HEK293T (cell line): ENCODE measurements at regions not wholly inside any gene's neighbourhood (a gene's known extent, or its start where the extent isn't known, plus 50 kb on each side); places are given as distances from the start of the nearest gene placed in this dataset.

ENCODE experiments used
- CTCF ChIA-PET: fragments of 350-600 bp; formaldehyde crosslinking; extraction: SDS; loops from one replicate; lab custom pipeline; 2021; ENCODE audit warnings: antibody characterized with exemption, inconsistent platforms; lab: Yijun Ruan, JAX
- POLR2A ChIA-PET: fragments of 350-600 bp; formaldehyde crosslinking; extraction: SDS; loops from one replicate; lab custom pipeline; 2020; ENCODE audit warnings: antibody characterized with exemption, inconsistent platforms; lab: Yijun Ruan, JAX
- DNase-seq: peaks from one replicate; pipeline ENCODE4 v3.0.0; 2012; ENCODE audit warnings: mixed read lengths; ENCODE audit errors: extremely low spot score
- ARNT ChIP-seq: fragments of 450-650 bp; IDR thresholded peaks from 2 replicates; pipeline ENCODE4 v1.6.1; 2017; ENCODE audit warnings: mild to moderate bottlenecking
- BHLHE40 ChIP-seq: fragments of 450-650 bp; IDR thresholded peaks from 2 replicates; pipeline ENCODE4 v1.6.1; 2016; ENCODE audit warnings: mild to moderate bottlenecking, moderate library complexity, borderline replicate concordance
- CTBP1 ChIP-seq: fragments of 450-650 bp; IDR thresholded peaks from 2 replicates; pipeline ENCODE4 v1.6.1; 2016; ENCODE audit warnings: borderline replicate concordance
- ELF4 ChIP-seq: fragments of 450-650 bp; IDR thresholded peaks from 2 replicates; pipeline ENCODE4 v1.6.1; 2017; ENCODE audit warnings: antibody characterized with exemption
- FOXA1 ChIP-seq: fragments of 450-650 bp; IDR thresholded peaks from 2 replicates; pipeline ENCODE4 v1.6.1; 2016; ENCODE audit warnings: mild to moderate bottlenecking
- FOXK2 ChIP-seq: fragments of 450-650 bp; IDR thresholded peaks from 2 replicates; pipeline ENCODE4 v1.6.1; 2016; ENCODE audit warnings: mild to moderate bottlenecking
- FOXM1 ChIP-seq: fragments of 450-650 bp; IDR thresholded peaks from 2 replicates; pipeline ENCODE4 v1.6.1; 2017; ENCODE audit warnings: mild to moderate bottlenecking, borderline replicate concordance
- HDGF ChIP-seq: fragments of 450-650 bp; IDR thresholded peaks from 2 replicates; pipeline ENCODE4 v1.6.1; 2017; ENCODE audit warnings: antibody characterized with exemption, borderline replicate concordance
- L3MBTL2 ChIP-seq: fragments of 450-650 bp; conservative IDR thresholded peaks from 2 replicates; pipeline ENCODE4 v1.6.1; 2016; ENCODE audit warnings: mild to moderate bottlenecking
- LEF1 ChIP-seq: fragments of 450-650 bp; IDR thresholded peaks from 2 replicates; pipeline ENCODE4 v1.6.1; 2017; ENCODE audit warnings: mild to moderate bottlenecking, borderline replicate concordance
- NFRKB ChIP-seq: fragments of 450-650 bp; IDR thresholded peaks from 2 replicates; pipeline ENCODE4 v1.6.1; 2016; ENCODE audit warnings: mild to moderate bottlenecking, moderate library complexity
- PKNOX1 ChIP-seq: fragments of 450-650 bp; IDR thresholded peaks from 2 replicates; pipeline ENCODE4 v1.6.1; 2016
- SP1 ChIP-seq: fragments of 450-650 bp; IDR thresholded peaks from 2 replicates; pipeline ENCODE4 v1.6.1; 2017
- SUZ12 ChIP-seq: fragments of 450-650 bp; IDR thresholded peaks from 2 replicates; pipeline ENCODE4 v1.6.1; 2016; ENCODE audit warnings: mild to moderate bottlenecking
- TARDBP ChIP-seq: fragments of 450-650 bp; IDR thresholded peaks from 2 replicates; pipeline ENCODE4 v1.6.1; 2016
- ZNF384 ChIP-seq: fragments of 450-650 bp; IDR thresholded peaks from 2 replicates; pipeline ENCODE4 v1.6.1; 2016

DNA sequence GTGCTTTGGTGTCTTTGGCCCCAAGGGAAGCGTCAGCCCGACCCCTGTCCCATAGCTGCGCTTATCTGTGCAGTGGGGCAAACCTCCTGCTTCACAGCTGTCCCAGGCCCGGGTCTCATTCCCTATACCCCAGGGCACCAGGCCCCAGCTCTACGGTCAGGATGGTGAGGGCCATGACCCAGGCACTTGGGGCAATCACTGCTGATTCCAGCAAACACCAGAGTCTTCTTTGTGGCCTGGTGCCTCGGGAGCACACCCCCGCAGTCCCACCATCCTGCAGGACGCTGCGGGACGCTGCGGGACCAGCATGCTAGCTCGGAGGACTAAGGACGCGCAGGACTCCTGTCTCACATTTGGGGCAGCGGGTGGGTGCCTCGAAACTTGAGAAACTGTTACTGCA lies 116.9 kb upstream of the HDAC4 start:
- ChIA-PET CTCF (interaction anchor here (0.7 kb wide), 1 partner anchor 866 kb away, joined by 3 read pairs; no protein-coding TSS in a partner anchor), POLR2A (no interaction called here)
- no peak for TF ChIP-seq TARDBP
- TF ChIP-seq LEF1: no peak
- TF ChIP-seq HDGF: no peak
- TF ChIP-seq ARNT: no peak
- TF ChIP-seq ELF4: no peak
- no peak for DNase-seq

GRCh38 chr2:239516954-239517305 lies 116.1 kb upstream of the HDAC4 start:
- no peak for DNase-seq
- TF ChIP-seq PKNOX1 (no peak), NFRKB (no peak), CTBP1 (no peak), FOXA1 (no peak), LEF1 (no peak), SP1 (no peak), ZNF384 (no peak), L3MBTL2 (no peak), HDGF (no peak), SUZ12 (no peak), ELF4 (no peak), FOXK2 (no peak), BHLHE40 (no peak), ARNT (no peak), FOXM1 (no peak)
- ChIA-PET CTCF (no interaction called here), POLR2A (no interaction called here)

GRCh38 chr2:239516286-239516953 lies 115.6 kb upstream of the HDAC4 start:
- TF ChIP-seq BHLHE40: no peak
- TF ChIP-seq TARDBP: no peak
- TF ChIP-seq LEF1: no peak
- TF ChIP-seq FOXA1: no peak
- TF ChIP-seq FOXM1: no peak
- no peak for TF ChIP-seq L3MBTL2
- no peak for TF ChIP-seq ELF4
- TF ChIP-seq CTBP1: no peak
- no peak for TF ChIP-seq PKNOX1
- TF ChIP-seq NFRKB: no peak
- no peak for TF ChIP-seq SUZ12
- TF ChIP-seq SP1: no peak
- no peak for TF ChIP-seq ARNT
- POLR2A ChIA-PET: no interaction called here
- CTCF ChIA-PET: no interaction called here
- DNase-seq: no peak

DNA sequence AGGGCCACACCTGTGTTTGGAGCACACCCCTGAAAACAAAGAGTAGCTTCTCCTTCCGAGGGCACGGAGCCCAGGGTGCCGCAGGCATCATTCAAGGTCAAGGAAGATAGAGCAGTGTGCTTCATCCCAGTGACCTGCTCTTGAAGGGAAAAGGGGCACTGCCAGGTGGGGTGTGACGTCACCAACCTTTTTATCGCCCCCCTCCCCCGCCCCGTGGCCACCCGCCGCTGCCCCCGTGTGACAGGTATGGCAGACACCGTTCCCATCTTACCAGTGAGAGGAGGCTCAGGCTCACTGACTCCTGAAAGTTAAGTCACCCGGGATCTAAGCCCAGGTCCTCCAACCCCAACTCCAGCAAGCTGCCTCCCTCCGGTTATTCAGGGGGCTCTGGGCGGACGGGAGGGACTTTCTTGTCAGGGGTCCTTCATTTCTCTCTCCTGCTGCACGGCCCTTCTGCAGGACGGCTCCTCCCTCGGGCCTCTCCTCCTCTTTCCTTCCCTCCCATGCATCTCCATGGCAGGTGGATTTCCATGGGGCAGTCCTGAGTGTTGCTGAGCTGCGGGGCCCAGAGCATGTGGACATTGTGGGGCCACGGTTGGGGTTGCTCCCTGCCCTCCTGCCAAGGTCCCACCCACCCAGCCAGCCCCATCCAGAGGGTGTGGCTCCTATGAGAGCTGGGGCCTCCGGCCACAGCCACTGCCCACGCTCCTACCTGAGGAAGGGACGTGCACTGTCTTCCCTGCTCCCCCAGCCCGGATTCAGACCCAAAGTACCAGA lies 114.1 kb upstream of the HDAC4 start:
- DNase-seq: no peak
- TF ChIP-seq CTBP1: no peak
- no peak for TF ChIP-seq HDGF
- TF ChIP-seq ELF4: no peak
- TF ChIP-seq FOXA1: no peak
- TF ChIP-seq TARDBP: no peak
- no peak for TF ChIP-seq FOXM1
- POLR2A ChIA-PET: no interaction called here
- CTCF ChIA-PET: no interaction called here

- ChIA-PET POLR2A (no interaction called here), CTCF (no interaction called here)
- TF ChIP-seq L3MBTL2 (no peak), TARDBP (no peak), ARNT (no peak), HDGF (no peak), FOXA1 (no peak), ZNF384 (no peak)
- no peak for DNase-seq
Observed at GRCh38 chr2:239512054-239512453, 111.2 kb upstream of the HDAC4 start.

- no peak for DNase-seq
- ChIA-PET CTCF (no interaction called here), POLR2A (no interaction called here)
- TF ChIP-seq CTBP1: no peak
- TF ChIP-seq ZNF384: no peak
- TF ChIP-seq FOXA1: no peak
Observed at GRCh38 chr2:239509373-239510143, 108.7 kb upstream of the HDAC4 start.

- TF ChIP-seq HDGF: no peak
- no peak for TF ChIP-seq CTBP1
- TF ChIP-seq TARDBP: no peak
- TF ChIP-seq SUZ12: no peak
- no peak for TF ChIP-seq PKNOX1
- no peak for TF ChIP-seq FOXA1
- no peak for DNase-seq
- POLR2A ChIA-PET: no interaction called here
- CTCF ChIA-PET: no interaction called here
Observed at GRCh38 chr2:239508261-239508660, 107.4 kb upstream of the HDAC4 start.
